IPS DF 19.7 (cell line): ENCODE measurements at regions not wholly inside any gene's neighbourhood (a gene's known extent, or its start where the extent isn't known, plus 50 kb on each side); places are given as distances from the start of the nearest gene placed in this dataset.

Experiments used
- DNase-seq: peaks from one replicate; pipeline ENCODE4 v3.0.0-alpha.2; 2013; ENCODE audit warnings: low read depth, low spot score

DNA sequence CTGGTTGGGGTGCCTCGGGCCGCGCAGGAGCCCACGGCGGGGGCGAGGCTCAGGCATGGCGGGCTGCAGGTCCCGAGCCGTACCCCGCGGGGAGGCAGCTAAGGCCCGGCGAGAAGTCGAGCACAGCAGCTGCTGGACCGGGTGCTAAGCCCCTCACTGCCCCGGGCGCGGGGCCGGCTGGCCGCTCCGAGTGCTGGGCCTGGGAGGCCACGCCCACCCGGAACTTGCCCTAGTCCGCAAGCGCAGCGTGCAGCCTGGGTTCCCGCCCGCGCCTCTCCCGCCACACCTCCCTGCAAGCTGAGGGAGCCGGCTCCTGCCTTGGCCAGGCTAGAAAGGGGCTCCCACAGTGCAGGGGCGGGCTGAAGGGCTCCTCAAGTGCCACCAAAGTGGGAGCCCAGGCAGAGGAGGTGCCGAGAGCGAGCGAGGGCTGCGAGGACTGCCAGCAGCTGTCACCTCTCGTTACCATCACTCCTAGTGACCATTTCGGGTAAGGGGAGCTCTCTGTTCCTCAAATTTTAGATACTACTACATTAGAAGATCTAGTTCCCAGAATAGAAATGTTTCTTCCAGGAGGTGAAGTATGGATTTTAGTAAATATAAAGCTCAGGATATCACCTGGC lies 417.0 kb upstream of the AGTR1 start:
- DNase-seq = no peak

DNA sequence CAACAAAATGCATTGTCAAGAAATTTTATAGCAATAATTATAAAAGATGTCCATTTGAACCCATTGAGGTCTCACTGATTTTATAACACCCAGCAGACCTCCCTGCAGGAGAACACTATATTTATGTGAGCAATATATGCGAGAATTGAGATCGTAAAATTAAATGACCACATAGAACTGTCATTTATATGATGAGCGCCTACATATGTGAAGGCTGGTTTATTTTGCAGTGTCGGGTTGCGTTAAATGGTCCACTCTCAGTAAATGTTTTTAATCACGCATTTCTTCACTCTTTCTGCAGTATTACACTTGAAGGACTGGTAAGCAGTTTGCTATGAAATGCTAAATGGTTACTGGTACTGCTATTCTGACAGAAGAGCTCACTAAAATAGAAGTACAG lies 408.5 kb upstream of the AGTR1 start:
- no peak for DNase-seq

DNA sequence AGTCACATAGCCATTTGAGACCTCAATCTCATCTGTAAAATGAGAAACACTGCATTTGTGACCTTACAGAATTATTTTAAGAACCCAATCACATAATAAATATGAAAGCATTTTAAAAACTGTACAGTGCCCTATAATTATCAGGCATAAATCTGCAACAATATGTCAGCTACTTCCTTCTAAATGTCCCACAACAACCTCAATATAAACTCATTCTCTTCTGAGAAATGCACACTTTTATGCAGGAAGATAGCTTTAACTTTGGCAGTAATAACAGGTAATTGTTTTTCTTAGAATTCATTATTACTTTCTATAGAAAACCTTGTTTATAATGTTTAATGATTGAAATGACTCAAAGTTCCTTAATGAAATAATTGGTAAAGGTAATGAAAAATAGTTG lies 400.7 kb upstream of the AGTR1 start:
- DNase-seq = no peak

DNA sequence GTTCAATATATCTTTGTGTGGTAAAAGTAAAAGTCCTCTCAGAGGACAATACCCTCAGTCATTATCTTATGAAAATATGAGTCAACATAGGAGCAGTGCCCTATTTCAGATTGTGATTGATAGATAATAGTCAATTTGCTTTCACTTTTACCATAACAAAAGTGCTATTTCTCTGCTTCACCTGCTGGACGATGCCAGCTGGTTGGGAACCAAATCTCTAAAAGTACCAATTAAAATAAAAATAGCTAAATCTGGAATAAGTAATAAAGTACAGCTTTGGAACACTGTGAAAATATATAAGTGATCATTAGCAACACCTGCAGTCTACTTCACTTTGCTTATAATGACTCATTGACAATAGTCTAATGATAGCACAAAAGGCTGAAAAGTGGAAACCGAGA lies 390.3 kb upstream of the AGTR1 start:
- DNase-seq = no peak

DNA sequence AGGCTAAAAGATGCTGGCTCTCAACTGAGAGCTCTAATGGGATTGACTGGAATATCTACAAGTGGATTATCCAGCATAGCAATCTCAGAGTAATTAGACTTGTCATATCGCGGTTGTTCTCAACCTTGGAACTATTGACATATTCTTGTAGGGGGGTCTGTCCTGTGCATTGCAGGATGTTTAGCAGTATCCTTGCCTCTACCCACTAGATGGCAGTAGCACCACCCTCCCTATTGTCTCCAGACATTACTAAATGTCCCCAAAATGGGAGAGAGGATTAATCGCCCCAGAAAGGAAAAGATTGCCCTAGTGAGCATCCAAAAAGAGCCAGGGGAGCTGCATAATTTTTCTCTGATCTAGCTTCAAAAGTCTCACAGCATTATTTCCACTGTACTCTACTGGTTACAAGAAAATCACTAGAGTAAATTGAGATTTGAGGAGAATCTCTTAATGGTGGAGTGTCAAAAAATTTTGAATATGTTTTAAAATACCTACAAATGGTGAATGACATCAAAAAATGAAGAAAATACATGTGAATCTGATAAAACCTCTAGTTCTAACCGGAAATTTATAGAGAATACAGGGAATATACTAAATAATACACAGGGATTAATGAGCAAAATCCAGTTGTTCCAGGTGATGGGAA lies 388.2 kb upstream of the AGTR1 start:
- no peak for DNase-seq

DNA sequence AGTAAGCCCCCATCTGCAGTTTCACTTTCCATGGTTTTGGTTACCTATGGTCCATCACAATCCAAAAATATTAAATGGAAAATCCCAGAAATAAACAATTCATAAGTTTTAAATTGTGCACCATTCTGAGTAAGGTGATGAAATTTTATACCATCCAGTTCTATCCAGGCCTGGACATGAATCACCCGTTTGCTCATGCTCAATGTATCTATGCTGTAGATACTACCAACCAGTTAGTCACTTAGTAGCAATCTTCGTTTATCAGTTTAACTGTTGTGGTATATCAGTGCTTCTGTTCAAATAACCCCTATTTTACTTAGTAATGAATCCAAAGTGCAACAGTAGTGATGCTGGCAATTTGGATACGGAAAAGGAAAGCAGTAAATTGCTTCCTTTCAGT lies 381.9 kb upstream of the AGTR1 start:
- no peak for DNase-seq

DNA sequence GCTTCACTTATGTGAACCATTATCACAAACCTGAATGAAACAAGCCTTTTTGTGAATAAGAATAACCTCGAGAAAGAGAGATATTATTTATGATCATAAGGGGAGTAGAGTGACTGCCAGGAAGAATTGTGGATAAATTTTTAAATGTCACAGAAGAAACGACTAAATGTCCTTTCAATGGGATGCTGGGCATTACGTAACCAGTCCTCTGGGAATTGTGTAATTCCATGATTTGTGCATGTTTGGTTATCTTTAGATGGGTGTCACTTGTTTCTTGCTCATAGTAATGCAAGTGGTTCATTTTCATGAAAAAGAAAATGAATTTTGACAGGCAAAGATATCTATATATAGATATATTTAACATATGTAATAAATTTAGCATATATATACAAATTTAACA lies 379.5 kb upstream of the AGTR1 start:
- no peak for DNase-seq

DNA sequence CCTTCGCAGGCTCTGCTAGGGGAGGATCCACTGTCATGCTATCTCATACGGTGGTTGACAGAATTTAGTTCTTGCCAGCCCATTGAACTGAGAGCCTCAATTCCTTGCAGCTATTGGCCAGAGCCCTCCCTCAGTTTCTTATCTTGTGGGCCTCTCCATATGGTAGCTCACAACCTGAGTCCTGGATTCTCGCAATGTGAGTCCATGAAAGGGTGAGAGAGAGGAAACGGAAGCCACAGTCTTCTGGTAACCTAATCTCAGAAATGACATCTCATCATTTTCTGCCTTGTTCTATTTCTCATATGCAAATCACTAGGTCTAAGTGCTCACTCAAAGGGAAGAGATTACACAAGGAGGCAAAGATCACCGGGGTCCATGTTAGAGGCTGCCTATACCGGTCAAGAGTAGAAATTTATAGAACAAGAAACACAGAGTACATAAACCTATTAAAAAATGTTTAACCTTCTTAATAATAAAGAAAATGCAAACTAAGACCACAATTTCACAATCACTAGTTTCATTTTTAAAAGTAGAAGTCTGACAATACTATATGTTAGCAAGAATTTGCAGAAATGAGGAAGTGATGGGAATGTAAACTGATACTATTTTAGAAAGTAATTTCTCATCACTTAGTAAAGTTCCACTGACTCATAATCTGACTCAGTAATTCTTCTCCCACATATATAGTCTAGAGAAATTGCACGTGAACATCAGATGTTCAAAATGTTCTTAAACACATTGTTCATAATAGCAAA lies 378.4 kb upstream of the AGTR1 start:
- no peak for DNase-seq

DNA sequence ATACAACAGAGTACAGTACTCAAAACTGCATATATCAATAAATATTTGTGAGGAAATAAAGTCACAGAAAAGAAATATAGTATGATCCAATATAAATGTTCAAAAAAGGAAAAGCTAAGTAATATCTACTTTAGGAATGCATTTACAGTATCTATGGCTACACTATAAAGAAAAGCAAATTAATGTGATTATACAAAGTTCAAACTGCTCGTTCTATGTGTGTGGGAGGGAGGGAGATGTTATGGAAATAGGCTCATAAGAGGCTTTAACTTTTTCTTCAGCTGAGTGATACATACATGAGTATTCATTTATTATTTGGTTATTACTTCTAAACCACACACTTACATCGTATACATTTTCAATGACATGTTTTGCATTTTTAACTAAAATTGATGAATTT lies 377.7 kb upstream of the AGTR1 start:
- DNase-seq = no peak

DNA sequence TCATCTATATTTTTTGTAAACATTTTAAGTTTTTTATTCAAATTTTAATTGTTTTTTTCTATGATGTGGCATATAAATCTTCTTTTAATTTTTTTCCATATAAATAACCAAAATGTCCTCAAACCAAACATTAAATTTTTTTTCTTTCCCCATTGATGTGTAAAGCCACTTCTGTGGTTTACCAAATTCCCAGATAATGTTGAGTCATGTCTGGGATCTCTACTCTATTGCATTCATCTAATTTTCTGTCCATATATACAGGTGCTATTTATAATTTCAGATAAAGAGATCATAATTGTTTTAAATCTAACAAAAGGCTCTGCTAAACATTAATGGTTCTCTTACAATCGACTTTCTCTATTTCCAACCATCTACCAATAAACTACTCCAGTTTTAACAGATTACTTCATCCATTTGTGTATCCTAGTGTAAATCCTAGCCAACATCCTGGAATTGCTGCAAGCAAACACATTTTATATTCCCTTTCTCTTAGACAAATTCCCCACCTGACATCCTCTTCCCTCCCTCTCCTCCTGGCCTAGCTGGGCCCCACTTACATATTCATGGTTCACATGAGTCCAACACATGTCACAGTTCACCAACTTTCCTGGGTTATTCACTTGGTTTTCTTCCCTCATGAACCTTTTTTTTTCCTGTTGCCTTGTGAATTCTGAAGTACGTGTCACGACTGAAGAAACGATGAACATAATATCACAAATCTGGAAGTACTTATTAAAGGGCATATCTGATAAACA lies 368.0 kb upstream of the AGTR1 start:
- no peak for DNase-seq

DNA sequence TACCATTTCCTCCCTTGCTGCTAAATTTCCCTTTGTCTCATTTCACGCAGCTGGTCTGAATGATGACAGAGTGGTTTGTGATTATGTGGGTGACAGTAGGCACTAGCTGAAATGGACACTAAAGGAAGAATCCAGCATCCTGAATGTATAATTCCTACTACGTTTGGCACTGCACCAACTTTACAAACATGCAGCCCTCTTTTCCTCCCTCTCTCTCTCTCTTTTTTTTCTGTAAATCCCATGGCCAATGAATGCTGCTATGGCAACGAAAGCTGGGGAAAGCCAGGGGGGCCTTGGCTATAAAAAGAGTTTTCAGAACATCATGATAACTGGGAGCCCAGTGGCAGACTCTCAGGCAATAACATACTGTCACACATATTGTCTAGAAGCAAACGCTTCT lies 367.2 kb upstream of the AGTR1 start:
- DNase-seq = no peak

DNA sequence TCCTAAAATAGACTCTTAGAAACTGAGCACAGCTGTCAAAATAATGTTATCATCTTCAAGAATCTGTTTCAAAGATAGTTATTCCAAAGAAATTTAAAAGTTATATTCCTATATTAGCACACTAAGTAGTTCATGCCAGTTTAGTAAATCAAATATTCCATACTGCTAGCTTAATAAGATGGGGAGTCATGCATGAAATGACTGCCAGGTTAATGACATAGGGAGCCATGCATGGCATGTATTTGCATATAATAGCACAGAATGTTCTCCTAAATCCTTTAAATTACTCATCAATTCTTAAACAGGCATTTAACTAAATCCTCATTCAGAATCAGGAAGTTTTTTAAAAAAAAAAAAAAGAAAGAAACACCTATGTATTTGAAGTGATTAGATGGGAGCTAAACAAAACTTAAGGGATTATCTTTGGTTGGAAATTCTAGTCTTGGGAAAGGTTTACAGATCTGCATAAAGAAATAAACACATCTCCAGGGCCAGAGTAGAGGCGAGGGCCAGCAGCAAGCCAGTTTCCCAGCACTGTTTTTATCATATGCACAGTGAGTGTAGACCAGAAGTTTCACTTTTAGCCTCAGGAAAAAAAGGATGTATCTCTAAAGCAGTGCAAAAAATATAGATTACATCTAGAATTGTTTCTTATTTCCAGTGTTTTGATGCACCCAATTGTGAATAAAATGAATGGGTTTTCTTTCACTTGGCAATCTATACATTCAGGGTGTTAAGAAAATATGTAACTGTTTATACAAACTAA lies 366.4 kb upstream of the AGTR1 start:
- no peak for DNase-seq

DNA sequence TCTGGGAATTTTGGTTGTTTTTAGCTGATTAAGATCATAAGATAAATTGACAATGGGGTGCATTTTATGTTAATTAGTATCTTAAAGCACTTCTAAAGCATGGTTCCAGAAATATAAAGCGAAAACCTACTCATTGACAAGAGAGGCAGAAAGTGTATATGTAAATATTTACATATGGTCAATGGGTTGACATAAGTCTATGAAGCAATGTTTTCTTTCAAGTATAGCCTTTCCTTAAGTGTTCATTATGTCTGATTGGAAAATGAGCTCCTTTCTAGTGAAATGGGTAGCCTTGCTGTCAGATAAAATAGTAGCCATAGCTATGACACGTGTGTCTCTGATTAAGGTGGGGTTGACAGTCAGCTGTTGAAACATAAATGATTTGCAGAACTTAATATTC lies 365.2 kb upstream of the AGTR1 start:
- no peak for DNase-seq

DNA sequence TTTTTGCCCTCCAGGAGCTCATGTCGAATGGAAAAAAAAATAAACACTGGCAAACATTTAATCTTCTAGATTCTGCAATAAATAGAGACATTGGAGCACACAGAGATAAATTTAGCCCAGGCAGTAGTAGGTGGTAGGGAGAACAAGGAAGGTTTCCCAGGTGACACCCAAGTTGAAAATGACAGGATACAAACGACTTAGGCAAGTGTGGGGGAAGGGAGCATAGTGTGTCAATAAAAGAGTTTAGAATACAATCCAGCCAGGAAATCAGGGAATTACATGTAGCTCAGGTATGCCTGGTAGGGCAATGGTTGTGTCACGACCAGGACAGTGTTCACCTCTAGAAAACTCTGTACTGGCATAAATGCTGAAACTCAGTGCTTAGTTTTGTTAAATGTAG lies 364.6 kb upstream of the AGTR1 start:
- no peak for DNase-seq

DNA sequence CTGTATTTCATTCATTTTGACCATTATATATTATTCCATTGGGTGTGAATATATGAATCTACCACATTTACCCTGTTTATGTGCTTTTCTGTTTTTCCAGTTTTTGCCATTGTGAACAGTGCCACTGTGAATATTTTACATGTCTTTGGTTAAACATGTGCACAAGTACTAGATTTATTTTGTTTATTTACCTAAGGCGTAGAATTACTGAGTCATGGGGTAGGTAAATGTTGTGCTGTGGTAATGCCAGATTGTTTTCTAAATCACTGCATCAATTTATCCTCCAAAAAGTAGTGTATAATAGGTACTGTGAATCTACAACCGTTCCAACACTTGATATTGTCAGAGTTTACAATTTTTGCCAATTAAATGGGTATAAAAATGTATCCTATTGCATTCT lies 362.1 kb upstream of the AGTR1 start:
- DNase-seq = no peak

DNA sequence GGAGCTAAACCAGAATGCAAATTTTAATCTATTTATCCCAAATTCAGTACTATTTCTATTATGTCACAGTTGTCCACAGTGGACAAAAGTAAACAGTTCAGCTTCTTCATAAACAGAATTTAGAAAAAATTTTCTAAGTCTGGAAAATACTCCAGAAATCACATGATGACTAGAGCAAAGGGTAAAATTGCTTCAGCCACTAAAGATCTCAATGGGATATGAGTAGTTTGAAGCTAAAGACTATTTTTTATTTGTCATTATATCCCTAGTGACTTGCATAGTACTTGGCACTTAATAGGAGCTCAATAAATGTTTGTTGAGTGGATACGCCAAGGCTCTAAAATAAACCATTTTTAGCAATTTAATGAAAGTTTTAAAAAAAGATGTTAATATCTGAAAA lies 354.3 kb upstream of the AGTR1 start:
- no peak for DNase-seq

DNA sequence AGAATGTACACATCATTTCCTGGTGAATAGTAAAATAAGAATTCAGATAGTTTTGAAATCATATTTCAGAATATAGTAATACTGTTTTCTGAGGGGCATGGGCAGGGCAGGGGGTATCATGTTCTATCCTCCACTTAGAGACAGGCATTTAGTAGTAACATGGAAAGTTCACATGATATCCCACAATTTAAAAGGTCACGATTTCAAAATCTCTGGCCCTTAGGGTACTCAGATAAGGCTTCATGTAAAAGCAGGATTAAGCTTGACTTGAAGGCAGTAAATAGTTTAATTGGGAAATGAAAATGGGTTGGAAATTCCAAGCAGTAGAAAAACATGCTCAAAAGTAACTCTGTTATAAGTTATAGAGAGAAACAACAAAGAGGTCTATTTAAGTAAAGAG lies 353.2 kb upstream of the AGTR1 start:
- no peak for DNase-seq

DNA sequence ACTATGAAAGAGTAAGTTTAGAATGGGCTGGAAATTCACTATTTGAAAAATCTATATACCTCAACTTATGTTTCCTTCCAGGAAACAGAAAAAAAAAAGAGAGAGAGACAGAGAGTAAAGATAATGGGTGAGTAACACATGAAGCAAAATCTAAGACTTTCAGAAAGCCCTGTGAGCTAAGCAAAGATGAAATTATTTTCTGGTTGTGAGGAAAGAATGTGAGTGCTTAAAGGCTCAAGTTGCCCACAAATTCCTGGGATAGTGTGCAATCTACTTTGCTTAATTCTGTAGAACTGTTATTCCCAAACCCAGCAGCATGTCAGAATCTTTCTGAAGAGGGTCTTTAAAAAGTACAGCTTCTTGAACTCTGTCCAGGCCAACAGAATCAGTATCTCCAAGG lies 337.7 kb upstream of the AGTR1 start:
- DNase-seq = no peak

DNA sequence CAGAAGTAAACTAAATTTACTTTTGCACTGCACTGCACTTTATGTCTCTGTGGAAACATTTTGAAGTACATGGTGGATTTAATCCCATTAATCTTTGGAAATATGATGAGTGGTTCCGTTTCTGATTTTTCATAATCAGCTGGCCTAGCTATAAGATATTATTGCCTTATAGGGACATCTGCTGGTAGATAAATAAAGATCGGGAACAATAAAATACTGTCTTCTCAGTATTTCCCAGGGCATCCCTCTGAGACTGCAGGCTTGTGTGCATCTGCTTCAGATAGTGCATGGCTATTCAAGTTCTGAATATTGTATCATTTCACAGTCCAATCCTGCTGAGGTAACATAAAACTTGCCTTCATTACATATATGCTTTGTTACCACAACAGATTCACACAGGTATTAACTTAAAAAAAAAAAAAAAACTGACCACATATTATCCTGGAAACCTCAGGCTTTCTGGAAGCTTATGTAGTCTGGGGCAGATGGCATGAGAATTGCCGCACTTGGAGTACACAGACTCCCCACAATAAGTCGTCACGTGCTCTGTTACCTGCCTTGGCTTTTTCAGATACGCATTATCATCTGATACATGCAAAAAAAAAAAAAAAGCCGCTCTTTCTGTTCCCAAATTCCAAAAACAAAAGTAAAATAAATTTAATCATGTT lies 330.8 kb upstream of the AGTR1 start:
- DNase-seq = no peak

DNA sequence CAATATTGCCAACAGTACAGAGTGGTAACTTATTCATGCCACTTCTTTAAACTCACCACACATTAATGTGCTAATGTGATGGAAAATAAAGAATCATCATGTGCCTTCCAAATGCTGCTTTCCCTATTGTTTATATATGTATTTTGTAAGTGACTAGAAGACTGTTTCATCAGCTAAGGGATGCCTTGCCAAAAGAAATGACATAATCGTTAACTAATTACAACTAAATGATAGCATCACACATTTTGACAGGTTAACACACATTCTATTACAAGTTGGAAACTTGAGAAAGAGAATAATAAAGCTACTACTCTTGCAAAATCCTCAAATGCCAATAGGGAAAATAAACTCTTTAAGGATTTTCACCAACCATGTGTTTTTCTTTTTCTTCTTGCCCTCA lies 329.9 kb upstream of the AGTR1 start:
- DNase-seq = no peak

DNA sequence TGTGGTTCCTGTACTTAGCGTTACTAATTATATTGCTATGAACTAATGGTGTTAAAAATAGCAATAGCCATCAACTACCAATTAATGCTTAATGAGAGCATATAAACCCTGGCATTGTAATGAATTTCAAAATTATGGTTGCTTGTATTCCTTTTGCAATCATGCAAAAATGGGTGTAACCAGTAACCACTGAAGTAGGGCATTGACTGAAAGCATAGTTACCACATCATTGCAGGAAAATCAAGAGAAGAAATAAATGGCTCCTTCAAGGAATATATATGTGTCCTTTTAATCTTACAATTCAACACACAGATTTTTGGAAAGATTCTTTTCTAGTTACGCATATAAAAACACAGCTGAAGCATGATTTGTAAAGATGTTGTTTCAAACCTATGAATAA lies 328.3 kb upstream of the AGTR1 start:
- no peak for DNase-seq
